ENCODE measurements at regions not wholly inside any gene's neighbourhood (a gene's known extent, or its start where the extent isn't known, plus 50 kb on each side); places are given as distances from the start of the nearest gene placed in this dataset.
"Not testable (repeated sequence)": the region's sequence is repeated elsewhere in the genome, so short reads cannot be mapped to it uniquely, and the experiment has no call there.

DNA sequence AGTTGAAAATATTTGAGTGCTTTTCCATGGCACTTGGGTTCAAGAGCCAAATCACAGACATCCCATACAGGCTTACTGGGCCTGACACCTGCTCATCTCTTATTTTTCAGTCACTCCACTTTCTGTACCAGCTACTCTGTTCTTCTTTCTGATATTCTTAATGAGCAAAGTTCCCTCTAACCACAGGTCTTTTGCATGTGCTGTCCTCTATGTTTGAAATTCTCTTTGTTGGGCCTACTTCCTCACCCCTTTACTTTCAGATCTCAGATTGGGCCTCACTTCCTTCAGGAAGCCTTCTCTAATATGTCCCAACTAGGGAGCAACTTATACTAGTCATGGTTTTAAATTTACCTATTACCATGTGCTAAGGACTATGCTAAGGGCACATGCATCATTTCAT lies 81.8 kb upstream of the RBMS1 start:
- Histone ChIP-seq H3K4me2 (peak overlapping the region; percentile 39), H3K27ac (peak overlapping the region; percentile 30 to 68), H3K4me1 (peaks cover 27% of the 10 kb centered on the region), H3K9me3 (peaks cover 33% of the 10 kb centered on the region), H3K4me3 (no peak overlapping the region)
- DNase-seq (ENCODE audit: low read depth in 1 of 2, low spot score in 1 of 2) (no peak), ATAC-seq (no peak), FAIRE-seq (no peak)
- POLR2A ChIA-PET, result no interaction called here
- no peak for TF ChIP-seq NFE2L2 (conservative IDR thresholded peaks at IDR 0.05; ENCODE audit: low read length)
- TF ChIP-seq HDAC2 (IDR thresholded peaks at IDR 0.05), result no peak
- no peak for TF ChIP-seq MYC (IDR thresholded peaks at IDR 0.05; ENCODE audit: borderline replicate concordance, low read length)
- TF ChIP-seq ZNF302 (CRISPR knock-in tag; IDR thresholded peaks at IDR 0.05), result no peak
- no peak for TF ChIP-seq CBX2 (IDR thresholded peaks at IDR 0.05; ENCODE audit: borderline replicate concordance, low read depth)
- TF ChIP-seq, protein P1, sequence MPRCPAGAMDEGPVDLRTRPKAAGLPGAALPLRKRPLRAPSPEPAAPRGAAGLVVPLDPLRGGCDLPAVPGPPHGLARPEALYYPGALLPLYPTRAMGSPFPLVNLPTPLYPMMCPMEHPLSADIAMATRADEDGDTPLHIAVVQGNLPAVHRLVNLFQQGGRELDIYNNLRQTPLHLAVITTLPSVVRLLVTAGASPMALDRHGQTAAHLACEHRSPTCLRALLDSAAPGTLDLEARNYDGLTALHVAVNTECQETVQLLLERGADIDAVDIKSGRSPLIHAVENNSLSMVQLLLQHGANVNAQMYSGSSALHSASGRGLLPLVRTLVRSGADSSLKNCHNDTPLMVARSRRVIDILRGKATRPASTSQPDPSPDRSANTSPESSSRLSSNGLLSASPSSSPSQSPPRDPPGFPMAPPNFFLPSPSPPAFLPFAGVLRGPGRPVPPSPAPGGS (IDR thresholded peaks at IDR 0.05), result no peak
- TF ChIP-seq PHF8 (IDR thresholded peaks at IDR 0.05; ENCODE audit: borderline replicate concordance, low read depth), result no peak
- TF ChIP-seq RNF2 (IDR thresholded peaks at IDR 0.05; ENCODE audit: borderline replicate concordance, low read depth), result no peak
- TF ChIP-seq PBX3 (IDR thresholded peaks at IDR 0.05), result no peak
- TF ChIP-seq FOXS1 (CRISPR knock-in tag; IDR thresholded peaks at IDR 0.05), result no peak
- TF ChIP-seq SMC3 (IDR thresholded peaks at IDR 0.05), result no peak
- CTCF ChIA-PET, result no interaction called here

DNA sequence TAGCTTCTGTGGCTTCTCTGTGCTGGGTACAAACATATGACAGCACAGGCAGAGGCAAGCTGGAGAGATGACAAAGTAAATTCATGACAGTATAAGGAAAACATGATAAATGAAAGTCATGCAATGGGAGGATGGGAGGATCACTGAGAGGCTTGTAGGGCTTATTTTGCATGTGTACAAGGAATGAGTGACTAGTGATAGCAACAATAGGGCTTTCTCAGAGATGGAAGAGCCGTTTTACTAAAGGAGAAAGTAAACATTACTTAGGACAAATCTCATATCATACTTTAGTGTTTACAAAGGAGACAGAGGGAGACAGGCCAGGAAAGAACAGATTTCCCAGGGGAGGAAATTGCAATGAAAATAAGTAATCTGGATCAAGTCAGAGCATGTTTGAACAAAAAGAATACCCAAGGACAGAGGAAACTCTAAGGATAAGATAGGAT lies 82.5 kb upstream of the RBMS1 start:
- FAIRE-seq, result no peak
- H3K9me3 ChIP-seq, result peaks cover 33% of the 10 kb centered on the region
- POLR2A ChIA-PET, result no interaction called here
- peak in 1 of 2 experiments; percentile 52 for DNase-seq (ENCODE audit: low read depth in 1 of 2, low spot score in 1 of 2)
- peak overlapping the region; percentile 30 to 68 for H3K27ac ChIP-seq
- H3K4me2 ChIP-seq, result peak overlapping the region; percentile 2; the same call in 2 of the 3 replicates
- peaks cover 30% of the 10 kb centered on the region for H3K4me1 ChIP-seq
- H3K4me3 ChIP-seq, result no peak overlapping the region
- TF ChIP-seq FOSL2 (IDR thresholded peaks at IDR 0.05) (no peak), FOSL2 (CRISPR knock-in tag; IDR thresholded peaks at IDR 0.05) (0 out of 2 replicates have a peak, but pooled peaks have one; percentile 4), GATA3 (IDR thresholded peaks at IDR 0.05; ENCODE audit: borderline replicate concordance) (peak; percentile 30; the same call in 1 of the 2 replicates), ZSCAN20 (CRISPR knock-in tag; IDR thresholded peaks at IDR 0.05) (no peak), RARB (CRISPR knock-in tag; IDR thresholded peaks at IDR 0.05) (no peak), EHF (CRISPR knock-in tag; IDR thresholded peaks at IDR 0.05) (no peak), MYC (IDR thresholded peaks at IDR 0.05; ENCODE audit: borderline replicate concordance, low read length) (no peak), CBX2 (IDR thresholded peaks at IDR 0.05; ENCODE audit: borderline replicate concordance, low read depth) (no peak), EP300 (IDR thresholded peaks at IDR 0.05) (no peak), SMC3 (IDR thresholded peaks at IDR 0.05) (no peak)
- TF ChIP-seq, protein P2, sequence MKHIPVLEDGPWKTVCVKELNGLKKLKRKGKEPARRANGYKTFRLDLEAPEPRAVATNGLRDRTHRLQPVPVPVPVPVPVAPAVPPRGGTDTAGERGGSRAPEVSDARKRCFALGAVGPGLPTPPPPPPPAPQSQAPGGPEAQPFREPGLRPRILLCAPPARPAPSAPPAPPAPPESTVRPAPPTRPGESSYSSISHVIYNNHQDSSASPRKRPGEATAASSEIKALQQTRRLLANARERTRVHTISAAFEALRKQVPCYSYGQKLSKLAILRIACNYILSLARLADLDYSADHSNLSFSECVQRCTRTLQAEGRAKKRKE (CRISPR knock-in tag; IDR thresholded peaks at IDR 0.05; ENCODE audit: low read depth), result no peak
- 0% methylated on average over 1 of the region's 1 CpG for WGBS (ENCODE audit: missing lambda C conversion rate)
- peak; percentile 62 to 63 for ATAC-seq
- CTCF ChIA-PET, result no interaction called here

- H3K4me2 ChIP-seq; ATAC-seq; POLR2A ChIA-PET; FAIRE-seq; DNase-seq (ENCODE audit: low read depth in 1 of 2, low spot score in 1 of 2); H3K4me3 ChIP-seq: not testable (repeated sequence)
- Histone ChIP-seq H3K4me1 (peaks cover 38% of the 10 kb centered on the region), H3K9me3 (peaks cover 26% of the 10 kb centered on the region), H3K27ac (0 out of 6 replicates have a peak overlapping the region, but pooled peaks of 1 of the 2 experiments have one; percentile 30)
- 77% methylated on average over 1 of the region's 1 CpG for WGBS (ENCODE audit: missing lambda C conversion rate)
- CTCF ChIA-PET, result interaction anchor here (0.6 kb wide), 3 partner anchors 307 to 681 kb away, joined by 3 read pairs; no protein-coding TSS in a partner anchor
These were observed 83.5 kb upstream of the RBMS1 start for GRCh38 chr2:160577081-160577480.
